GM23338 (cell line): ENCODE measurements at regions not wholly inside any gene's neighbourhood (a gene's known extent, or its start where the extent isn't known, plus 50 kb on each side); places are given as distances from the start of the nearest gene placed in this dataset.

Source experiments
- ATAC-seq: fragments of 200-7000 bp; cut with Tn5 transposase; 3 replicates; pipeline ENCODE4 v1.9.1; 2020
- DNase-seq: peaks from one replicate; pipeline ENCODE4 v3.0.0-alpha.2; 2015; ENCODE audit warnings: low spot score
- H2AFZ ChIP-seq: fragments of 200-600 bp; sonication (generic); 2 replicates; pipeline ENCODE4 v1.8.0; 2016; ENCODE audit warnings: antibody characterized with exemption, mild to moderate bottlenecking, moderate library complexity
- H3F3A ChIP-seq: fragments of 200-600 bp; sonication (generic); replicated peaks from 2 replicates; pipeline ENCODE4 v1.8.0; 2017; ENCODE audit warnings: antibody characterized with exemption, mixed run types, low read depth
- H3K27ac ChIP-seq: fragments of 200-600 bp; sonication (generic); 2 replicates; pipeline ENCODE4 v1.6.1; 2016; ENCODE audit warnings: low read depth
- H3K27me3 ChIP-seq: fragments of 200-600 bp; sonication (generic); 2 replicates; pipeline ENCODE4 v1.8.0; 2016; ENCODE audit warnings: mild to moderate bottlenecking, mixed run types, moderate library complexity; ENCODE audit not compliant: insufficient read depth
- H3K36me3 ChIP-seq: fragments of 200-600 bp; sonication (generic); 2 replicates; pipeline ENCODE4 v1.8.0; 2016; ENCODE audit warnings: mild to moderate bottlenecking; ENCODE audit not compliant: insufficient read depth
- H3K4me1 ChIP-seq: fragments of 200-600 bp; sonication (generic); 2 replicates; pipeline ENCODE4 v1.8.0; 2016; ENCODE audit warnings: mild to moderate bottlenecking, moderate library complexity; ENCODE audit not compliant: insufficient read depth
- H3K4me2 ChIP-seq: fragments of 200-600 bp; sonication (generic); 2 replicates; pipeline ENCODE4 v1.7.1; 2017; ENCODE audit warnings: mixed run types
- H3K4me3 ChIP-seq: fragments of 200-600 bp; sonication (generic); 2 replicates; pipeline ENCODE4 v1.6.1; 2016; ENCODE audit warnings: mixed run types
- H3K79me2 ChIP-seq: fragments of 200-600 bp; sonication (generic); replicated peaks from 2 replicates; pipeline ENCODE4 v1.8.0; 2017; ENCODE audit warnings: mild to moderate bottlenecking; ENCODE audit not compliant: insufficient read depth
- H3K9me2 ChIP-seq: fragments of 200-600 bp; sonication (generic); 2 replicates; pipeline ENCODE4 v1.8.0; 2017; ENCODE audit not compliant: insufficient read depth
- H4K20me1 ChIP-seq: fragments of 200-600 bp; sonication (generic); replicated peaks from 2 replicates; pipeline ENCODE4 v1.8.0; 2017; ENCODE audit warnings: mild to moderate bottlenecking; ENCODE audit not compliant: insufficient read depth
- H3K27ac Mint-ChIP-seq: 2 replicates; pipeline ENCODE4 v1.8.0; 2020; ENCODE audit warnings: inconsistent platforms, mild to moderate bottlenecking, moderate library complexity, mixed read lengths
- H3K27me3 Mint-ChIP-seq: 3 replicates; pipeline ENCODE4 v1.8.0; 2022; ENCODE audit warnings: low read depth, mild to moderate bottlenecking, moderate library complexity, mixed read lengths, inconsistent platforms; ENCODE audit not compliant: insufficient read depth, poor library complexity
- H3K36me3 Mint-ChIP-seq: 3 replicates; pipeline ENCODE4 v1.8.0; 2021; ENCODE audit warnings: low read depth, mild to moderate bottlenecking, inconsistent platforms, moderate library complexity, mixed read lengths
- H3K4me1 Mint-ChIP-seq: 3 replicates; pipeline ENCODE4 v1.8.0; 2020; ENCODE audit warnings: mild to moderate bottlenecking, inconsistent platforms, mixed read lengths
- H3K4me3 Mint-ChIP-seq: 3 replicates; pipeline ENCODE4 v1.8.0; 2021; ENCODE audit warnings: moderate library complexity, mild to moderate bottlenecking, inconsistent platforms, mixed read lengths
- H3K9me3 Mint-ChIP-seq: 3 replicates; pipeline ENCODE4 v1.8.0; 2020; ENCODE audit warnings: moderate library complexity, mild to moderate bottlenecking, inconsistent platforms, mixed read lengths
- CREB1 ChIP-seq: fragments of 250-450 bp; sonication (Bioruptor Pico); IDR thresholded peaks from 2 replicates; pipeline ENCODE4 v1.5.0; 2020; ENCODE audit warnings: low read depth, mild to moderate bottlenecking, moderate library complexity
- POLR2AphosphoS5 ChIP-seq: IDR thresholded peaks from 2 replicates; pipeline ENCODE4 v1.6.1; 2016; ENCODE audit warnings: antibody characterized with exemption, low read depth
- ZNF114 ChIP-seq: fragments of 250-450 bp; sonication (Bioruptor Pico); IDR thresholded peaks from 2 replicates; pipeline ENCODE4 v1.5.0; 2020; ENCODE audit warnings: mild to moderate bottlenecking, moderate library complexity
- ZNF331 ChIP-seq: fragments of 250-450 bp; sonication (Bioruptor Pico); IDR thresholded peaks from 2 replicates; pipeline ENCODE4 v1.5.0; 2020; ENCODE audit warnings: low read depth, mild to moderate bottlenecking, moderate library complexity
- TF ChIP-seq, protein P1 (sequence below): fragments of 250-450 bp; sonication (Bioruptor Pico); IDR thresholded peaks from 2 replicates; pipeline ENCODE4 v1.5.0; 2020; ENCODE audit warnings: mild to moderate bottlenecking, moderate library complexity

DNA sequence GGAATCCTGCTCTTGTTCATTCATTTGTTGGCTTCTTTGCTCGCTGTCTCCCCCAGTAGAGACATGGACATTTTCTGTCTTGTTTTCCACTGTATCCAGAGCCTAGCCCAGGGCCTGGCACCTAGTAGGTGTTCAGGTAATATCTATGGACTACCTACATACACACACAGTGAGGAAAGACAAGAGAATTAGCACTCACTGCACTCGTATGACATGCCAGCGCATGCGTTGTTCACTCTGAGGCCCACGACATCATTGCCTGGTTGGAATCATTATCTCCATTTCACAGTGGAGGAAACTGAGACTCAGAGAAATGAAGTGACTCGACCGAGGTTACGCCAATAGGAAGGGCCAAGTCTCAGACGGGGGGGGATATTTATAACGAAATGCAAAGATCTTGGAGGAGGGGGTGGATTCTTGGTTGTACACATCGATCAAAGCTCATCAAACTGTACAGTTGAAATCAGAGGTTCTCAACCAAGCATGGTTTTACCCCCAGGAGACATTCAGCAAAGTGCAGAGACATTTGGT lies 140.1 kb upstream of the PTPN1 start (continued):
- TF ChIP-seq, protein P1, sequence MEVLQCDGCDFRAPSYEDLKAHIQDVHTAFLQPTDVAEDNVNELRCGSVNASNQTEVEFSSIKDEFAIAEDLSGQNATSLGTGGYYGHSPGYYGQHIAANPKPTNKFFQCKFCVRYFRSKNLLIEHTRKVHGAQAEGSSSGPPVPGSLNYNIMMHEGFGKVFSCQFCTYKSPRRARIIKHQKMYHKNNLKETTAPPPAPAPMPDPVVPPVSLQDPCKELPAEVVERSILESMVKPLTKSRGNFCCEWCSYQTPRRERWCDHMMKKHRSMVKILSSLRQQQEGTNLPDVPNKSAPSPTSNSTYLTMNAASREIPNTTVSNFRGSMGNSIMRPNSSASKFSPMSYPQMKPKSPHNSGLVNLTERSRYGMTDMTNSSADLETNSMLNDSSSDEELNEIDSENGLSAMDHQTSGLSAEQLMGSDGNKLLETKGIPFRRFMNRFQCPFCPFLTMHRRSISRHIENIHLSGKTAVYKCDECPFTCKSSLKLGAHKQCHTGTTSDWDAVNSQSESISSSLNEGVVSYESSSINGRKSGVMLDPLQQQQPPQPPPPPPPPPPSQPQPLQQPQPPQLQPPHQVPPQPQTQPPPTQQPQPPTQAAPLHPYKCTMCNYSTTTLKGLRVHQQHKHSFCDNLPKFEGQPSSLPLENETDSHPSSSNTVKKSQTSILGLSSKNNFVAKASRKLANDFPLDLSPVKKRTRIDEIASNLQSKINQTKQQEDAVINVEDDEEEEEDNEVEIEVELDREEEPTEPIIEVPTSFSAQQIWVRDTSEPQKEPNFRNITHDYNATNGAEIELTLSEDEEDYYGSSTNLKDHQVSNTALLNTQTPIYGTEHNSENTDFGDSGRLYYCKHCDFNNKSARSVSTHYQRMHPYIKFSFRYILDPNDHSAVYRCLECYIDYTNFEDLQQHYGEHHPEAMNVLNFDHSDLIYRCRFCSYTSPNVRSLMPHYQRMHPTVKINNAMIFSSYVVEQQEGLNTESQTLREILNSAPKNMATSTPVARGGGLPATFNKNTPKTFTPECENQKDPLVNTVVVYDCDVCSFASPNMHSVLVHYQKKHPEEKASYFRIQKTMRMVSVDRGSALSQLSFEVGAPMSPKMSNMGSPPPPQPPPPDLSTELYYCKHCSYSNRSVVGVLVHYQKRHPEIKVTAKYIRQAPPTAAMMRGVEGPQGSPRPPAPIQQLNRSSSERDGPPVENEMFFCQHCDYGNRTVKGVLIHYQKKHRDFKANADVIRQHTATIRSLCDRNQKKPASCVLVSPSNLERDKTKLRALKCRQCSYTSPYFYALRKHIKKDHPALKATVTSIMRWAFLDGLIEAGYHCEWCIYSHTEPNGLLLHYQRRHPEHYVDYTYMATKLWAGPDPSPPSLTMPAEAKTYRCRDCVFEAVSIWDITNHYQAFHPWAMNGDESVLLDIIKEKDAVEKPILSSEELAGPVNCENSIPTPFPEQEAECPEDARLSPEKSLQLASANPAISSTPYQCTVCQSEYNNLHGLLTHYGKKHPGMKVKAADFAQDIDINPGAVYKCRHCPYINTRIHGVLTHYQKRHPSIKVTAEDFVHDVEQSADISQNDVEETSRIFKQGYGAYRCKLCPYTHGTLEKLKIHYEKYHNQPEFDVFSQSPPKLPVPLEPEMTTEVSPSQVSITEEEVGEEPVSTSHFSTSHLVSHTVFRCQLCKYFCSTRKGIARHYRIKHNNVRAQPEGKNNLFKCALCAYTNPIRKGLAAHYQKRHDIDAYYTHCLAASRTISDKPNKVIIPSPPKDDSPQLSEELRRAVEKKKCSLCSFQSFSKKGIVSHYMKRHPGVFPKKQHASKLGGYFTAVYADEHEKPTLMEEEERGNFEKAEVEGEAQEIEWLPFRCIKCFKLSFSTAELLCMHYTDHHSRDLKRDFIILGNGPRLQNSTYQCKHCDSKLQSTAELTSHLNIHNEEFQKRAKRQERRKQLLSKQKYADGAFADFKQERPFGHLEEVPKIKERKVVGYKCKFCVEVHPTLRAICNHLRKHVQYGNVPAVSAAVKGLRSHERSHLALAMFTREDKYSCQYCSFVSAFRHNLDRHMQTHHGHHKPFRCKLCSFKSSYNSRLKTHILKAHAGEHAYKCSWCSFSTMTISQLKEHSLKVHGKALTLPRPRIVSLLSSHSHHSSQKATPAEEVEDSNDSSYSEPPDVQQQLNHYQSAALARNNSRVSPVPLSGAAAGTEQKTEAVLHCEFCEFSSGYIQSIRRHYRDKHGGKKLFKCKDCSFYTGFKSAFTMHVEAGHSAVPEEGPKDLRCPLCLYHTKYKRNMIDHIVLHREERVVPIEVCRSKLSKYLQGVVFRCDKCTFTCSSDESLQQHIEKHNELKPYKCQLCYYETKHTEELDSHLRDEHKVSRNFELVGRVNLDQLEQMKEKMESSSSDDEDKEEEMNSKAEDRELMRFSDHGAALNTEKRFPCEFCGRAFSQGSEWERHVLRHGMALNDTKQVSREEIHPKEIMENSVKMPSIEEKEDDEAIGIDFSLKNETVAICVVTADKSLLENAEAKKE: no peak

DNA sequence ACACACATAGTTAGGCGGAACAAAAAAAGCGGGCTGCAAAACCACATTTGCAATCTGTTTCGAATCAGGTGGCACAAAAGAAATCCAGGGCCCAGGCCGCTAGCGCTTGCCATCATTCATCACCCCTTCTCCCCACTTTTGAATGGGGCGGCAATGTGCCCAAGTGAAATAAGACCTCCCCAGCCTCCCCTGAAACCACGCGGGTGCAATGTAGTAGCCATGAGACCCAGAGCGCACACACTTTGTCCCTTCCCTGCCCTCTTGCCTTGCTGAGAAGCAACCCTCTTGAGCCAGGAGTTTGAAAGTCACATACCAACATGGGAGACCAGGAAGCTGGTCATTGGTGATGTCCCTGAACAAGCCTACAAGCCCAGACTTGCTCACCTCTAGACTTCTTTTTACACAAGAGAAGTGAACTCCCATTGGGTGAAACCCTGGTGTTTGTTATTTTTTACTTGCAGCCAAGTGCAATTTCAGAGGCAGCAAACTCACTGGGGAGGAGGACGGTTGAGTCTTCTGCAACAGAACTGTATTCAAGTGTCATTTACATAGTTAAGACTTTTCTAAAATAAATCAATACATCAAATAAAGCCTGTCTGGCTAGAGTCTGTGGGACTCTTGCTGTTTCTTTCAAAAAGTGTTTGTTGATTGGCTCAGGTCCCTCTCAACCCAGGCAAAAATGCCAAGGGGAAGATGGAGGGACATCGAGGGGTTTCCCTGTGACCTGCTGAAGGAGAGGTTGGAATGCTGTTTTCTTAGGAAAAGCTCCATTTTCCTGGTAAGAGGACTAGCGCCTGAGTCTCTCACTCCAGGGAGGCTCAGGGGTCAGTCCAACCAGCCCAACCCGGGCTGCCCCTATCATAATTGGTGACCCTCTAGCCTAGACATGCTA lies 138.1 kb upstream of the PTPN1 start:
- no peaks in the 10 kb centered on the region for H3K36me3 Mint-ChIP-seq
- no peaks in the 10 kb centered on the region for H3K27me3 Mint-ChIP-seq
- DNase-seq: no peak
- no peaks in the 10 kb centered on the region for H4K20me1 ChIP-seq
- H3K9me2 ChIP-seq: no peaks in the 10 kb centered on the region
- H3K4me3 Mint-ChIP-seq: no peak overlapping the region
- no peak overlapping the region for H3K4me3 ChIP-seq
- no peaks in the 10 kb centered on the region for H3K36me3 ChIP-seq
- no peak overlapping the region for H3K27ac Mint-ChIP-seq
- no peaks in the 10 kb centered on the region for H3F3A ChIP-seq
- no peaks in the 10 kb centered on the region; the same call in 2 of the 3 replicates for H3K9me3 Mint-ChIP-seq
- H2AFZ ChIP-seq: no peak overlapping the region
- H3K27ac ChIP-seq: no peak overlapping the region
- H3K4me1 Mint-ChIP-seq: no peaks in the 10 kb centered on the region
- no peak for ATAC-seq
- no peaks in the 10 kb centered on the region for H3K27me3 ChIP-seq
- H3K79me2 ChIP-seq: no peaks in the 10 kb centered on the region
- TF ChIP-seq POLR2AphosphoS5 (no peak), CREB1 (no peak), ZNF331 (CRISPR knock-in tag) (no peak), ZNF114 (CRISPR knock-in tag) (no peak)
- no peaks in the 10 kb centered on the region for H3K4me1 ChIP-seq
- no peak overlapping the region for H3K4me2 ChIP-seq
